IMR-90 (cell line): ENCODE measurements at regions not wholly inside any gene's neighbourhood (a gene's known extent, or its start where the extent isn't known, plus 50 kb on each side); places are given as distances from the start of the nearest gene placed in this dataset.

Source experiments
- ATAC-seq: fragments of 200-7000 bp; cut with Tn5 transposase; 2 replicates; pipeline ENCODE4 v1.9.1; 2020; ENCODE audit warnings: low read depth, mild to moderate bottlenecking, moderate library complexity
- BruUV-seq: library from RNA; stranded (reverse); fragments of 400-500 nt; replicated peaks from 2 replicates; lab custom pipeline; 2021; lab: Mats Ljungman, UMichigan
- CTCF ChIA-PET: fragments of 300-600 bp; formaldehyde crosslinking; extraction: SDS; loops from one replicate; lab custom pipeline; 2021; ENCODE audit warnings: antibody characterized with exemption; lab: Yijun Ruan, JAX
- POLR2A ChIA-PET: fragments of 300-600 bp; sonication (Branson Sonifier 250); formaldehyde crosslinking; loops from one replicate; lab custom pipeline; 2022; ENCODE audit warnings: antibody characterized with exemption; ENCODE audit not compliant: unreplicated experiment; lab: Charles Lee
- DNase-seq: peaks from one replicate; pipeline ENCODE4 v3.0.0; 2013
- H2AFZ ChIP-seq: replicated peaks from 2 replicates; pipeline ENCODE3; 2013; ENCODE audit warnings: low read length, mild to moderate bottlenecking; ENCODE audit not compliant: poor library complexity
- H2AK5ac ChIP-seq: 2 replicates; pipeline ENCODE4 v1.6.1; 2013; ENCODE audit warnings: low read depth, low read length, inconsistent platforms
- H2AK9ac ChIP-seq: replicated peaks from 2 replicates; pipeline ENCODE3; 2013; ENCODE audit warnings: mild to moderate bottlenecking, low read depth, low read length, moderate library complexity; ENCODE audit not compliant: poor library complexity
- H2BK120ac ChIP-seq: 2 replicates; pipeline ENCODE4 v1.6.1; 2013; ENCODE audit warnings: low read depth, low read length, inconsistent platforms
- H2BK15ac ChIP-seq: 3 replicates; pipeline ENCODE4 v1.6.1; 2013; ENCODE audit warnings: low read depth, low read length, inconsistent platforms
- H2BK20ac ChIP-seq: 2 replicates; pipeline ENCODE4 v1.6.1; 2013; ENCODE audit warnings: low read depth, mild to moderate bottlenecking, inconsistent platforms, low read length, moderate library complexity
- H2BK5ac ChIP-seq: 2 replicates; pipeline ENCODE4 v1.6.1; 2013; ENCODE audit warnings: mild to moderate bottlenecking, low read depth, low read length, inconsistent platforms; ENCODE audit not compliant: poor library complexity, severe bottlenecking
- H3K14ac ChIP-seq: replicated peaks from 2 replicates; pipeline ENCODE4 v1.6.1; 2013; ENCODE audit warnings: low read depth, low read length, inconsistent platforms
- H3K18ac ChIP-seq: 2 replicates; pipeline ENCODE4 v1.6.1; 2013; ENCODE audit warnings: low read depth, low read length, control low read depth
- H3K23ac ChIP-seq: 2 replicates; pipeline ENCODE4 v1.6.1; 2013; ENCODE audit warnings: low read depth, low read length, inconsistent platforms
- H3K27ac ChIP-seq: 2 replicates; pipeline ENCODE4 v1.5.1; 2013; ENCODE audit warnings: mild to moderate bottlenecking, control low read depth, low read length; ENCODE audit not compliant: insufficient read depth
- H3K27me3 ChIP-seq: 2 replicates; pipeline ENCODE4 v1.6.1; 2013; ENCODE audit warnings: low read length; ENCODE audit not compliant: control insufficient read depth, insufficient read depth
- H3K36me3 ChIP-seq: 2 replicates; pipeline ENCODE4 v1.6.1; 2013; ENCODE audit warnings: low read length, mixed read lengths; ENCODE audit not compliant: control insufficient read depth, insufficient read depth
- H3K4ac ChIP-seq: 2 replicates; pipeline ENCODE4 v1.6.1; 2013; ENCODE audit warnings: low read depth, low read length, inconsistent platforms
- H3K4me1 ChIP-seq: 2 replicates; pipeline ENCODE4 v1.6.1; 2013; ENCODE audit warnings: low read length, mixed read lengths; ENCODE audit not compliant: control insufficient read depth, insufficient read depth
- H3K4me2 ChIP-seq: 2 replicates; pipeline ENCODE4 v1.6.1; 2013; ENCODE audit warnings: low read depth, mild to moderate bottlenecking, control low read depth, low read length, moderate library complexity
- H3K4me3 ChIP-seq: 2 replicates; pipeline ENCODE4 v1.5.1; 2013; ENCODE audit warnings: low read depth, mild to moderate bottlenecking, control low read depth, low read length, moderate library complexity; ENCODE audit not compliant: insufficient read depth
- H3K56ac ChIP-seq: 2 replicates; pipeline ENCODE4 v1.6.1; 2013; ENCODE audit warnings: low read length, inconsistent platforms; ENCODE audit not compliant: insufficient read depth; ENCODE audit errors: extremely low read depth
- H3K79me1 ChIP-seq, 2 experiments: 2 replicates each; pipeline ENCODE4 v1.6.1; 2013; ENCODE audit warnings: low read length in 2 of 2, inconsistent platforms in 1 of 2, low read depth in 1 of 2
- H3K9ac ChIP-seq: 2 replicates; pipeline ENCODE4 v1.6.1; 2013; ENCODE audit warnings: low read depth, low read length, control low read depth
- H3K9me1 ChIP-seq: 2 replicates; pipeline ENCODE4 v1.6.1; 2013; ENCODE audit warnings: low read length, inconsistent platforms; ENCODE audit not compliant: insufficient read depth
- H3K9me3 ChIP-seq: 2 replicates; pipeline ENCODE4 v1.6.1; 2013; ENCODE audit warnings: low read length; ENCODE audit not compliant: control insufficient read depth, insufficient read depth
- H4K20me1 ChIP-seq: 2 replicates; pipeline ENCODE4 v1.6.1; 2013; ENCODE audit warnings: low read length, inconsistent platforms; ENCODE audit not compliant: insufficient read depth
- H4K5ac ChIP-seq: 2 replicates; pipeline ENCODE4 v1.6.1; 2013; ENCODE audit warnings: mild to moderate bottlenecking, low read depth, low read length, control low read depth
- H4K8ac ChIP-seq, 2 experiments: 2 replicates each; pipeline ENCODE4 v1.6.1; 2013; ENCODE audit warnings: low read depth in 2 of 2, low read length in 2 of 2, control low read depth in 1 of 2, inconsistent platforms in 1 of 2
- H4K91ac ChIP-seq: 2 replicates; pipeline ENCODE4 v1.6.1; 2013; ENCODE audit warnings: low read depth, low read length, inconsistent platforms; ENCODE audit not compliant: insufficient read depth
- BHLHE40 ChIP-seq: fragments of 150-350 bp; IDR thresholded peaks from 2 replicates; pipeline ENCODE4 v1.6.1; 2016; ENCODE audit warnings: mild to moderate bottlenecking, low read depth, low read length
- CEBPB ChIP-seq: IDR thresholded peaks from 2 replicates; pipeline ENCODE4 v1.6.1; 2012; ENCODE audit warnings: low read depth, low read length, improper control_type of control experiment
- FOS ChIP-seq: fragments of 150-350 bp; IDR thresholded peaks from 2 replicates; pipeline ENCODE4 v1.6.1; 2016; ENCODE audit warnings: low read depth, low read length
- MAFK ChIP-seq: IDR thresholded peaks from 2 replicates; pipeline ENCODE4 v1.6.1; 2012; ENCODE audit warnings: low read depth, low read length, improper control_type of control experiment
- MAZ ChIP-seq: IDR thresholded peaks from 2 replicates; pipeline ENCODE4 v1.6.1; 2012; ENCODE audit warnings: low read depth, mild to moderate bottlenecking, low read length, improper control_type of control experiment, moderate library complexity, borderline replicate concordance
- MXI1 ChIP-seq: IDR thresholded peaks from 2 replicates; pipeline ENCODE4 v1.6.1; 2012; ENCODE audit warnings: low read depth, mild to moderate bottlenecking, low read length, moderate library complexity, borderline replicate concordance
- NFE2L2 ChIP-seq: fragments of 150-350 bp; IDR thresholded peaks from 2 replicates; pipeline ENCODE4 v1.6.1; 2016; ENCODE audit warnings: low read depth, mild to moderate bottlenecking, low read length
- POLR2A ChIP-seq: IDR thresholded peaks from 2 replicates; pipeline ENCODE4 v1.6.1; 2012; ENCODE audit warnings: mild to moderate bottlenecking, low read depth, low read length
- RAD21 ChIP-seq: IDR thresholded peaks from 2 replicates; pipeline ENCODE4 v1.6.1; 2012; ENCODE audit warnings: low read length, improper control_type of control experiment
- RCOR1 ChIP-seq: IDR thresholded peaks from 2 replicates; pipeline ENCODE4 v1.6.1; 2012; ENCODE audit warnings: mild to moderate bottlenecking, low read length, improper control_type of control experiment; ENCODE audit not compliant: insufficient replicate concordance
- RFX5 ChIP-seq: IDR thresholded peaks from 2 replicates; pipeline ENCODE4 v1.8.0; 2012; ENCODE audit warnings: low read depth, mild to moderate bottlenecking, low read length, moderate library complexity
- SMC3 ChIP-seq: fragments of 150-350 bp; IDR thresholded peaks from 2 replicates; pipeline ENCODE4 v1.6.1; 2016; ENCODE audit warnings: low read depth, mild to moderate bottlenecking, antibody characterized with exemption, low read length, moderate library complexity
- WGBS, 2 experiments: methylation state at CpG; one replicate each; pipeline versions ENCODE4 v1.1.5 to v1.1.7; 2013; ENCODE audit warnings: missing lambda C conversion rate in 2 of 2; ENCODE audit not compliant: insufficient read length in 1 of 2; ENCODE audit errors: extremely low coverage in 2 of 2; 5-methylcytosine and 5-hydroxymethylcytosine counted together
- dilution Hi-C: fragments of 300-500 bp; cut with HindIII; formaldehyde crosslinking; loops from one replicate; pipeline ENCODE4 v1.14.3; 2018; ENCODE audit warnings: low sequenced_read_pairs; ENCODE audit not compliant: unreplicated experiment
- in situ Hi-C: fragments of 300-500 bp; cut with MboI; formaldehyde crosslinking; loops from 3 replicates; pipeline ENCODE4 v1.14.3; 2019; ENCODE audit warnings: low sequenced_read_pairs, inconsistent platforms, mixed read lengths
- intact Hi-C: fragments of 100-400 bp; cut with micrococcal nuclease; formaldehyde crosslinking; loops from 2 replicates; pipeline ENCODE4 v1.10.0; 2022
- TF ChIP-seq, protein P1 (sequence below): fragments of 150-350 bp; IDR thresholded peaks from 2 replicates; pipeline ENCODE4 v1.6.1; 2016; ENCODE audit warnings: low read depth, mild to moderate bottlenecking, low read length, moderate library complexity, borderline replicate concordance
- TF ChIP-seq, protein P2 (sequence below): conservative IDR thresholded peaks from 2 replicates; pipeline ENCODE4 v1.5.1; 2012; ENCODE audit warnings: mild to moderate bottlenecking, low read depth, low read length, improper control_type of control experiment
- TF ChIP-seq, protein P3 (sequence below): fragments of 150-350 bp; IDR thresholded peaks from 2 replicates; pipeline ENCODE4 v1.6.1; 2017; ENCODE audit warnings: mild to moderate bottlenecking, antibody characterized with exemption, low read length, low read depth

DNA sequence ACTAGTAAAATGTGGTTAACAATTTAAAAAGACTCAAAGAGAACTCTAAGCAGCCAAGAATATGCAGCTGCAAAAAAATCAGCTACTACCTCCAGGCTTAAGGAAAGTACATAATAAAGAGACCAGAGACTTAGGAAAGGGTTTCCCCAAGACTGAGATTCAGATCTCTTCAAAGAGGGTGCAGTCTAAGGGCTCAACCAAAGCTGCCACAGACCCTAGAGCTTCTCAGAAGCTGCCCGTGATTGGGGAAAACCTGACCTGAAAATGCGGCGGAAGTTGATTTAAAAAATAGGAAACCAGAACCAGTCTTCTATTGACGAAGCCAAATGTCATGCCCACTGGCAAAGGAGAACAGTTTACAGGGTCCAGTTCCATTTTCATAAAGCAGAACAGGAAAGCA lies 516.8 kb upstream of the MARCKS start:
- Histone ChIP-seq H3K27ac (no peak overlapping the region), H3K4me3 (no peak overlapping the region), H4K20me1 (no peaks in the 10 kb centered on the region), H2BK120ac (no peak overlapping the region), H3K23ac (no peak overlapping the region), H3K9me1 (0 out of 2 replicates have a peak, but pooled peaks cover 2% of the 10 kb centered on the region), H3K56ac (no peak overlapping the region), H3K14ac (no peak overlapping the region), H2BK20ac (no peak overlapping the region), H2BK5ac (no peak overlapping the region), H3K79me1 (no peaks in the 10 kb centered on the region), H2AFZ (no peak overlapping the region), H3K9me3 (no peaks in the 10 kb centered on the region), H2AK9ac (no peak overlapping the region), H4K5ac (no peak overlapping the region), H4K8ac (no peak overlapping the region), H2AK5ac (no peak overlapping the region), H3K4ac (no peak overlapping the region), H3K36me3 (no peaks in the 10 kb centered on the region), H2BK15ac (no peak overlapping the region), H3K4me1 (peaks cover 8% of the 10 kb centered on the region), H3K27me3 (no peaks in the 10 kb centered on the region), H3K4me2 (no peak overlapping the region), H3K18ac (no peak overlapping the region), H4K91ac (no peak overlapping the region), H3K9ac (no peak overlapping the region)
- WGBS, 2 experiments = 86% methylated on average over 1 of the region's 4 CpGs; no CpG with 5 or more reads in 1 of the 2 experiments
- dilution Hi-C loops (no loop called here), in situ Hi-C loops (no loop called here), intact Hi-C loops (no loop called here)
- CTCF ChIA-PET = no interaction called here
- DNase-seq = no peak
- no TSS peak for BruUV-seq
- TF ChIP-seq, protein P1, sequence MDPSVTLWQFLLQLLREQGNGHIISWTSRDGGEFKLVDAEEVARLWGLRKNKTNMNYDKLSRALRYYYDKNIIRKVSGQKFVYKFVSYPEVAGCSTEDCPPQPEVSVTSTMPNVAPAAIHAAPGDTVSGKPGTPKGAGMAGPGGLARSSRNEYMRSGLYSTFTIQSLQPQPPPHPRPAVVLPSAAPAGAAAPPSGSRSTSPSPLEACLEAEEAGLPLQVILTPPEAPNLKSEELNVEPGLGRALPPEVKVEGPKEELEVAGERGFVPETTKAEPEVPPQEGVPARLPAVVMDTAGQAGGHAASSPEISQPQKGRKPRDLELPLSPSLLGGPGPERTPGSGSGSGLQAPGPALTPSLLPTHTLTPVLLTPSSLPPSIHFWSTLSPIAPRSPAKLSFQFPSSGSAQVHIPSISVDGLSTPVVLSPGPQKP = no peak
- no peak for TF ChIP-seq POLR2A
- TF ChIP-seq, protein P2, sequence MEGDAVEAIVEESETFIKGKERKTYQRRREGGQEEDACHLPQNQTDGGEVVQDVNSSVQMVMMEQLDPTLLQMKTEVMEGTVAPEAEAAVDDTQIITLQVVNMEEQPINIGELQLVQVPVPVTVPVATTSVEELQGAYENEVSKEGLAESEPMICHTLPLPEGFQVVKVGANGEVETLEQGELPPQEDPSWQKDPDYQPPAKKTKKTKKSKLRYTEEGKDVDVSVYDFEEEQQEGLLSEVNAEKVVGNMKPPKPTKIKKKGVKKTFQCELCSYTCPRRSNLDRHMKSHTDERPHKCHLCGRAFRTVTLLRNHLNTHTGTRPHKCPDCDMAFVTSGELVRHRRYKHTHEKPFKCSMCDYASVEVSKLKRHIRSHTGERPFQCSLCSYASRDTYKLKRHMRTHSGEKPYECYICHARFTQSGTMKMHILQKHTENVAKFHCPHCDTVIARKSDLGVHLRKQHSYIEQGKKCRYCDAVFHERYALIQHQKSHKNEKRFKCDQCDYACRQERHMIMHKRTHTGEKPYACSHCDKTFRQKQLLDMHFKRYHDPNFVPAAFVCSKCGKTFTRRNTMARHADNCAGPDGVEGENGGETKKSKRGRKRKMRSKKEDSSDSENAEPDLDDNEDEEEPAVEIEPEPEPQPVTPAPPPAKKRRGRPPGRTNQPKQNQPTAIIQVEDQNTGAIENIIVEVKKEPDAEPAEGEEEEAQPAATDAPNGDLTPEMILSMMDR = no peak
- TF ChIP-seq MXI1 = no peak
- no peak for TF ChIP-seq RAD21
- TF ChIP-seq MAZ = no peak
- no peak for TF ChIP-seq SMC3
- TF ChIP-seq RFX5 = no peak
- no peak for TF ChIP-seq BHLHE40
- TF ChIP-seq CEBPB = no peak
- TF ChIP-seq NFE2L2 = no peak
- TF ChIP-seq MAFK = no peak
- TF ChIP-seq RCOR1 = no peak
- no peak for TF ChIP-seq FOS
- TF ChIP-seq, protein P3, sequence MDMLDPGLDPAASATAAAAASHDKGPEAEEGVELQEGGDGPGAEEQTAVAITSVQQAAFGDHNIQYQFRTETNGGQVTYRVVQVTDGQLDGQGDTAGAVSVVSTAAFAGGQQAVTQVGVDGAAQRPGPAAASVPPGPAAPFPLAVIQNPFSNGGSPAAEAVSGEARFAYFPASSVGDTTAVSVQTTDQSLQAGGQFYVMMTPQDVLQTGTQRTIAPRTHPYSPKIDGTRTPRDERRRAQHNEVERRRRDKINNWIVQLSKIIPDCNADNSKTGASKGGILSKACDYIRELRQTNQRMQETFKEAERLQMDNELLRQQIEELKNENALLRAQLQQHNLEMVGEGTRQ = no peak
- no peak for ATAC-seq
- POLR2A ChIA-PET = no interaction called here
